Type B pancreatic cell (in vitro differentiated cells): ENCODE measurements at regions not wholly inside any gene's neighbourhood (a gene's known extent, or its start where the extent isn't known, plus 50 kb on each side); places are given as distances from the start of the nearest gene placed in this dataset.

Source experiments
- DNase-seq: peaks from one replicate; pipeline ENCODE4 v3.0.0; 2021; ENCODE audit warnings: mixed read lengths; ENCODE audit not compliant: unreplicated experiment; ENCODE audit errors: extremely low spot score
- H3K27ac Mint-ChIP-seq: 2 replicates; pipeline ENCODE4 v1.8.0; 2021; ENCODE audit warnings: mild to moderate bottlenecking, mixed read lengths
- H3K27me3 Mint-ChIP-seq: 2 replicates; pipeline ENCODE4 v1.8.0; 2021; ENCODE audit warnings: mixed read lengths
- H3K36me3 Mint-ChIP-seq: 2 replicates; pipeline ENCODE4 v1.8.0; 2021; ENCODE audit warnings: mixed read lengths
- H3K4me1 Mint-ChIP-seq: one replicate; pipeline ENCODE4 v1.8.0; 2021; ENCODE audit warnings: mixed read lengths; ENCODE audit not compliant: unreplicated experiment
- H3K4me3 Mint-ChIP-seq: 2 replicates; pipeline ENCODE4 v1.8.0; 2021; ENCODE audit warnings: mild to moderate bottlenecking, mixed read lengths
- H3K9me3 Mint-ChIP-seq: 2 replicates; pipeline ENCODE4 v1.8.0; 2021; ENCODE audit warnings: mixed read lengths
- CTCF ChIP-seq: fragments of 200-600 bp; sonication (generic); conservative IDR thresholded peaks from 2 replicates; pipeline ENCODE4 v1.5.0; 2021; ENCODE audit warnings: antibody characterized with exemption, mild to moderate bottlenecking

GRCh38 chrX:117680286-117680685 lies 436.3 kb downstream of the KLHL13 start:
- Mint-ChIP-seq H3K4me1 (no peaks in the 10 kb centered on the region), H3K27ac (no peak overlapping the region), H3K9me3 (no peaks in the 10 kb centered on the region), H3K4me3 (no peak overlapping the region), H3K36me3 (no peaks in the 10 kb centered on the region), H3K27me3 (no peaks in the 10 kb centered on the region)
- DNase-seq = no peak
- no peak for TF ChIP-seq CTCF

DNA sequence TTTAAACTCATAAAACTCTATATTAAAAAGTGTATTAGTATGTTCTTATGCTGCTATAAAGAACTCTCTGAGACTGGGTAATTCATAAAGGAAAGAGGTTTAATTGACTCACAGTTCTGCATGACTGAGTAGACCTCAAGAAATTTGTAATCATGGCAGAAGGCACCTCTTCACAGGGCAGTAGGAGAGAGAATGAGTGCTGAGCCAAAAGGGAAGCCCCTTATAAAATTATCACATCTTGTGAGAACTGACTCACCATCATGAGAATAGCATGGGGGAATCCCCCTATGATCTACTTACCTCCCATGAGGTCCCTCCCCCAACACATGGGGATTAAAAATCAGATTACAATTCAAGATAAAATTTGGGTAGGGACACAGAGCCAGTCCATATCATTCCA lies 463.2 kb downstream of the KLHL13 start:
- Mint-ChIP-seq H3K27me3 (no peaks in the 10 kb centered on the region), H3K4me1 (no peaks in the 10 kb centered on the region), H3K4me3 (no peak overlapping the region), H3K36me3 (no peaks in the 10 kb centered on the region), H3K27ac (no peak overlapping the region), H3K9me3 (no peaks in the 10 kb centered on the region)
- no peak for DNase-seq
- no peak for TF ChIP-seq CTCF

DNA sequence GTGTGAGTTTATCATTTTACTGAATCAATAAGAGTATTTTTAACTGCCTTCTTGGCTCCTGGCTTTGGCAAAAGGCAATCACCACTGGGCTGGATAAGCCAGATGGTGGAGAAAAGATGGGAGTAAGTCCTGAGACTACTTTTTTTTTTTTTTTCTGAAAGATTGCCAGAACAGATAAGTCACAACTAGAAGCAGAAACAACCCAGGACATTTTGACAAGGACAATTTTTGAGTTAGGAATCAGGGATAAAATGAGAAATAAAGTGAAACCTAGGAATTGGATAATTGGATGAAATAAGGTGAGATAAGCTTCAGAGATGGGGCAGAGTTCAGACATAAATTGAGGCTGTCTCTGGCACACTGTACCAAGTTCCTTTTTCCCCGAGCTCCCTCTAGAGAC lies 471.0 kb downstream of the KLHL13 start:
- DNase-seq = no peak
- no peaks in the 10 kb centered on the region for H3K4me1 Mint-ChIP-seq
- no peaks in the 10 kb centered on the region for H3K27me3 Mint-ChIP-seq
- H3K9me3 Mint-ChIP-seq = no peaks in the 10 kb centered on the region
- no peak overlapping the region for H3K4me3 Mint-ChIP-seq
- no peak for TF ChIP-seq CTCF
- H3K36me3 Mint-ChIP-seq = no peaks in the 10 kb centered on the region
- H3K27ac Mint-ChIP-seq = no peak overlapping the region

- H3K9me3 Mint-ChIP-seq = no peaks in the 10 kb centered on the region
- H3K27ac Mint-ChIP-seq = no peak overlapping the region
- H3K4me1 Mint-ChIP-seq = no peaks in the 10 kb centered on the region
- H3K4me3 Mint-ChIP-seq = no peak overlapping the region
- no peaks in the 10 kb centered on the region for H3K36me3 Mint-ChIP-seq
- no peak for DNase-seq
- TF ChIP-seq CTCF = no peak
- no peaks in the 10 kb centered on the region for H3K27me3 Mint-ChIP-seq
Measured at GRCh38 chrX:117641913-117642656, 474.5 kb downstream of the KLHL13 start.

GRCh38 chrX:117636826-117637225 lies 479.8 kb downstream of the KLHL13 start:
- no peak for DNase-seq
- TF ChIP-seq CTCF = no peak
- Mint-ChIP-seq H3K4me1 (no peaks in the 10 kb centered on the region), H3K27ac (no peak overlapping the region), H3K36me3 (no peaks in the 10 kb centered on the region), H3K4me3 (no peak overlapping the region), H3K9me3 (no peaks in the 10 kb centered on the region), H3K27me3 (no peaks in the 10 kb centered on the region)
